GM18951 (cell line): ENCODE measurements at regions not wholly inside any gene's neighbourhood (a gene's known extent, or its start where the extent isn't known, plus 50 kb on each side); places are given as distances from the start of the nearest gene placed in this dataset.

ENCODE experiments used
- POLR2A ChIP-seq: IDR thresholded peaks from 4 replicates; pipeline ENCODE4 v1.6.1; 2011; ENCODE audit warnings: mild to moderate bottlenecking; ENCODE audit not compliant: insufficient read length, insufficient read depth; ENCODE audit errors: extremely low read depth
- in situ Hi-C: fragments of 300-500 bp; cut with MboI; formaldehyde crosslinking; loops from one replicate; pipeline ENCODE4 v1.12.0; 2022; ENCODE audit warnings: low sequenced_read_pairs, mixed read lengths, inconsistent platforms; ENCODE audit not compliant: unreplicated experiment

DNA sequence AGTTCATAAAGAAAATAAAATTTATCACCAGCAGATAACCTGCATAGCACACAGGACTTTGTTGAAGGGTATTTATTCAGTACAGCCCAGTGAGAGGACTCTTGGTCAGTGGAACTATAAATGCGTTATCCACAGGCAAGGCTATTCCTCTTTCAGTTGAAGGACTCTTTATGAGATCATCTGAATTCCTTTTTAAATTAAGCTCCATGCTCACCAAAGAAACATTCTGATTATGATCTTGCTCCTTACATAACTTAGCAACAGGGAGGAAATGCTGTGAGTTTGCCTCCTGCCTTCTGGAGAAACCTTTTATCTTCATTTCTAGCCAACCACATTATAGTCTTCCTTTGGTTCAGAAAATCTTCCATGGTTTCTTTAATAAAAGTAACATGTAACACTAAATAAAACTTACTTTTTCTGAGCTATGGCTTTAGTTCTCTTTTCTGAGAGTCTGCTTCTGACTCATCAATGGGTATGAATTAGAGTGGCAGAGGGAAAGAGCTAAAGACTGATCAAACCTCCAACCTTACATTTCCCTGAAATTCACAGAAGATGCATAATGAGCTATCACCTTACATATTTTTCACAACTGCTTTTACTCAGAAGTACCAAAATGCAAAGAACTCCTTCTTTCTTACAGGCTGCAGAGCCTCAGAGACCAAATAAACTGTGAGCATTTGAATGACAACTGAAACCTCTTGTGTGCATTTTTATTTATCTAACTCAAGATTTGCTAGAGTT is 267.2 kb downstream of the ADGRG6 start:
- no peak for TF ChIP-seq POLR2A
- in situ Hi-C loops: no loop called here

- in situ Hi-C loops: no loop called here
- TF ChIP-seq POLR2A: no peak
These were observed 267.9 kb downstream of the ADGRG6 start for GRCh38 chr6:142569676-142570075.

GRCh38 chr6:142570221-142570671 is 268.4 kb downstream of the ADGRG6 start:
- in situ Hi-C loops: no loop called here

GRCh38 chr6:142592876-142593275 is 291.1 kb downstream of the ADGRG6 start:
- TF ChIP-seq POLR2A: no peak
- in situ Hi-C loops: no loop called here

More at GRCh38 chr6:142570221-142570671, 268.4 kb downstream of the ADGRG6 start:
- TF ChIP-seq POLR2A: no peak

DNA sequence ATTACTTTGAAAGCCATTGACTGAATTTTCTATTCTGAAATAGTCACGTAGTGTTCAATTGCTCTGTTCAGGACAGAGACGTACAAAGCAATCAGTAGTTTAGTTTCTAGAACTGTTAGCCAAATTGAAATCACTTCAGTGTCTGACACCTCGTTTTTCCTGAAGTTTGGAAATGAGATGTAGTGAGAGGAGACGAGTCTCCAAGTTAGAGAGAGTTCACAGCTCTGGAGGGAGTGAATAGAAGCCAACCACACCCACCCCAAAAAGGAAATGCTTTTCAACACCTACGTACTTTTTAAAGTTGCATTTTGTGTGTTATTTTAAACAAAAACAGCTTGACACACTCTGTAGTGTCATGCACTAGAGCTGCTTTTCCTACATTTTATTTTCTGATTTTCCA is 296.0 kb downstream of the ADGRG6 start:
- no peak for TF ChIP-seq POLR2A
- in situ Hi-C loops: no loop called here

GRCh38 chr6:142601427-142601826 is 299.6 kb downstream of the ADGRG6 start:
- TF ChIP-seq POLR2A: no peak
- in situ Hi-C loops: no loop called here

- TF ChIP-seq POLR2A: no peak
These were observed 301.2 kb downstream of the ADGRG6 start for GRCh38 chr6:142602972-142603371.

GRCh38 chr6:142605922-142606485 is 304.2 kb downstream of the ADGRG6 start:
- no peak for TF ChIP-seq POLR2A
- in situ Hi-C loops: no loop called here

More at GRCh38 chr6:142602972-142603371, 301.2 kb downstream of the ADGRG6 start:
- in situ Hi-C loops: no loop called here

- TF ChIP-seq POLR2A: no peak
- in situ Hi-C loops: no loop called here
These were observed 311.1 kb downstream of the ADGRG6 start for GRCh38 chr6:142612956-142613355.

GRCh38 chr6:142613981-142614380 is 312.2 kb downstream of the ADGRG6 start:
- in situ Hi-C loops: no loop called here

GRCh38 chr6:142617158-142617557 is 315.4 kb downstream of the ADGRG6 start:
- no peak for TF ChIP-seq POLR2A
- in situ Hi-C loops: no loop called here

More at GRCh38 chr6:142613981-142614380, 312.2 kb downstream of the ADGRG6 start:
- no peak for TF ChIP-seq POLR2A

- in situ Hi-C loops: no loop called here
These were observed 320.0 kb downstream of the ADGRG6 start for GRCh38 chr6:142621822-142622221.

GRCh38 chr6:142624978-142625715 is 319.8 kb downstream of the HIVEP2 start:
- no peak for TF ChIP-seq POLR2A
- in situ Hi-C loops: no loop called here

More at GRCh38 chr6:142621822-142622221, 320.0 kb downstream of the ADGRG6 start:
- TF ChIP-seq POLR2A: no peak
